Body of pancreas (tissue), 4 donors: ENCODE measurements at regions not wholly inside any gene's neighbourhood (a gene's known extent, or its start where the extent isn't known, plus 50 kb on each side); places are given as distances from the start of the nearest gene placed in this dataset.
A peak's percentile ranks its signal among the peaks of the same experiment; 100 is the strongest.

ENCODE experiments used
- ATAC-seq: fragments of 150-250 bp; one replicate; pipeline ENCODE4 v1.9.1; 2016
- DNase-seq, 4 donors: peaks; one replicate each; pipeline ENCODE4 v3.0.0-alpha.2; 2019
- H3K27ac ChIP-seq, 4 donors: fragments of 200-600 bp; sonication (generic); 1 replicate in 3 of 4; 2 replicates in 1 of 4; pipeline versions ENCODE4 v1.5.1 to v1.6.1; 2016 to 2019; ENCODE audit warnings: mild to moderate bottlenecking in 1 of 4, mixed read lengths in 1 of 4, moderate library complexity in 1 of 4
- H3K27me3 ChIP-seq, 2 donors: fragments of 200-600 bp; sonication (generic); one replicate each; pipeline ENCODE4 v1.6.0; 2016; ENCODE audit warnings: mild to moderate bottlenecking in 1 of 2
- H3K36me3 ChIP-seq, 2 donors: fragments of 200-600 bp; sonication (generic); replicated peaks in 1 of 2; 2 replicates each; pipeline ENCODE4 v1.5.1; 2016; ENCODE audit warnings: low read depth in 2 of 2; ENCODE audit not compliant: insufficient read depth in 1 of 2
- H3K4me1 ChIP-seq: fragments of 200-600 bp; sonication (generic); one replicate; pipeline ENCODE4 v1.6.0; 2016
- H3K4me3 ChIP-seq, 2 donors: fragments of 200-600 bp; sonication (generic); 1 replicate in 1 of 2; 2 replicates in 1 of 2; pipeline ENCODE4 v1.5.1; 2016 to 2019
- H3K9me3 ChIP-seq, 3 donors: fragments of 200-600 bp; sonication (generic); 1 replicate in 2 of 3; 2 replicates in 1 of 3; pipeline ENCODE4 v1.5.1; 2016
- CTCF ChIP-seq, 7 experiments: fragments of 450-650 bp in 4 of 7; fragments of 200-600 bp in 3 of 7; sonication (generic) in 3 of 7; IDR thresholded peaks; one replicate each; pipeline ENCODE4 v1.5.1; 2016 to 2019; ENCODE audit warnings: antibody characterized with exemption in 7 of 7
- POLR2A ChIP-seq, 3 donors: fragments of 450-650 bp; IDR thresholded peaks; one replicate each; pipeline ENCODE4 v1.6.1; 2016; ENCODE audit warnings: antibody characterized with exemption in 3 of 3, mild to moderate bottlenecking in 2 of 3
- WGBS, 2 donors: methylation state at CpG; one replicate each; pipeline ENCODE4 v1.1.5; 2017; 5-methylcytosine and 5-hydroxymethylcytosine counted together
- intact Hi-C: fragments of 100-400 bp; cut with DNase I; formaldehyde crosslinking; loops from one replicate; pipeline ENCODE4 v1.15.1; 2023

DNA sequence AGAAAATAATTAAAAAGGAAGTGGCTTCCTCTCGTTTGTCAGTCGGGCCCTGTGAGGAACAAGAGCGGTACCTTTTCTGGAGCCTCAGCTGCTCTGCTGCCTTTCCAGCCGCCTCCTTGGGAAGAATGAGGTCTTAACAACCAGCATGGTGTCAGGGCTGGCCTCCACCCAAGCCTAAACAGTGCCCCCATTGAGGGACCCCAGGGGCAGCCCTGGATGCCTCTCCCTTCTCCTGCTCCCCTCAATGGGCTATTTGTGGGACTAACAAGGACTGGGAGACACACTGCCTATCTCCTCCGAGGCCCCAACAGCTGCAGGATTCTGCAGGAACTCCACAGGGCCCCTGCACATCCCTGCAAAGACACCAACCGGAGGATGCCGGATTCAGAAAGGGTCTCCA is 155.4 kb upstream of the MAP3K1 start:
- Histone ChIP-seq H3K9me3 (no peaks in the 10 kb centered on the region), H3K27me3 (no peaks in the 10 kb centered on the region), H3K27ac (no peak overlapping the region), H3K36me3 (no peaks in the 10 kb centered on the region), H3K4me1 (peaks cover 10% of the 10 kb centered on the region), H3K4me3 (no peak overlapping the region)
- TF ChIP-seq POLR2A (IDR thresholded peaks at IDR 0.05) (no peak), CTCF (IDR thresholded peaks at IDR 0.05) (no peak)
- ATAC-seq (no peak), DNase-seq (no peak)
- intact Hi-C loops = no loop called here
- WGBS, 2 donors = 92 to 97% methylated on average over 7 of the region's 7 CpGs

- DNase-seq (no peak), ATAC-seq (peak; percentile 78)
- intact Hi-C loops = no loop called here
- Histone ChIP-seq H3K4me3 (no peak overlapping the region), H3K4me1 (peaks cover 10% of the 10 kb centered on the region), H3K9me3 (no peaks in the 10 kb centered on the region), H3K27me3 (no peaks in the 10 kb centered on the region), H3K27ac (peak overlapping the region in 3 of 4 donors; percentile 20 to 68 (median 55)), H3K36me3 (no peaks in the 10 kb centered on the region)
- no peak for TF ChIP-seq POLR2A (IDR thresholded peaks at IDR 0.05)
- TF ChIP-seq CTCF (IDR thresholded peaks at IDR 0.05) = no peak
- WGBS, 2 donors = 68 to 75% methylated on average over 1 of the region's 1 CpG
Measured at GRCh38 chr5:56658972-56659371, 156.4 kb upstream of the MAP3K1 start.

DNA sequence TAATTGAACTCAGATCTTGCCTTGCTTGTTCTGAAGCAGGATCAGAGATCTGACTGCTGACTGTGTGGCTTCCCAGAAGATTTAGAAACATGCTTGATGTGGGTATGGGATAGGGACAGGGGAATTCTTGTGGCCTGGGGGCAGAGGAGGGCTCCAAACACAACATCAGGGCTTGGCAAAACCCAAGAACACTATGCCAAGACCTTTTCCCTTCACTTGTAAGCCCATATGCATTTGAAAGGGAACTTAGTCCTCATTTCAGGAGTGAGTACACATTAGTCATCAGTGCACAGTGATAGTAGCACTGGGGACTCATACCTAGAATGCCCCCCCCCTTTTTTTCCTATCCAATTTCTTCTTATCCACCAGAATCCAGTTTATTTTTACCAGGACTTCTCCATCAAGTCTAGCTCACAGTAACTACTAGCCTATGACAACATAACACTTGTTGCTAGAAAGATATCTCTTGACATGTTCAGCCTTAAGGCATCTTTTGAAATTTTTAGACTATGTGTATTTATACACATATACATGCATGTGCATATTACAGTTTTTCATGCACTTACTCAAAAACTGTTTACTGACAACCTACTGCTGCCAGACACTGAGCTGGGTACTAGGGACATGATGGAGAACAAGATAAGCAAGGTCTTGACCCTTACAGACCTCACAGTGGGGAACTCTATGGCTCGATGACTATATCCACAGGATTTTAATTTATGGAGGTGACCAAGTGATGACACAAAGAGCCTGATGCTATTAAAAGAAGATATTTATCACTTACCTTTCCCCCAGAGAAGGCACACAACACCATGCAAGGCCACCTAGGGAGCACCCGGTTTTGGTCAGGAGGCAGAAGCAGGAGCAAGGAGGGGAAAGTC is 158.3 kb upstream of the MAP3K1 start:
- Histone ChIP-seq H3K36me3 (no peaks in the 10 kb centered on the region), H3K9me3 (no peaks in the 10 kb centered on the region), H3K27me3 (no peaks in the 10 kb centered on the region), H3K4me1 (peaks cover 6% of the 10 kb centered on the region), H3K4me3 (no peak overlapping the region), H3K27ac (no peak overlapping the region)
- ATAC-seq = no peak
- no peak for DNase-seq
- intact Hi-C loops = no loop called here
- WGBS, 2 donors = 95 to 97% methylated on average over 2 of the region's 2 CpGs
- TF ChIP-seq CTCF (IDR thresholded peaks at IDR 0.05) = no peak
- TF ChIP-seq POLR2A (IDR thresholded peaks at IDR 0.05) = no peak

GRCh38 chr5:56651893-56652292 is 163.5 kb upstream of the MAP3K1 start:
- H3K36me3 ChIP-seq = no peaks in the 10 kb centered on the region
- no peaks in the 10 kb centered on the region for H3K27me3 ChIP-seq
- intact Hi-C loops = no loop called here
- peaks cover 10% of the 10 kb centered on the region for H3K4me1 ChIP-seq
- H3K9me3 ChIP-seq = no peaks in the 10 kb centered on the region
- H3K4me3 ChIP-seq = no peak overlapping the region
- ATAC-seq (no peak), DNase-seq (no peak)
- H3K27ac ChIP-seq = no peak overlapping the region
- TF ChIP-seq POLR2A (IDR thresholded peaks at IDR 0.05) (no peak), CTCF (IDR thresholded peaks at IDR 0.05) (no peak)

- H3K4me3 ChIP-seq = no peak overlapping the region
- H3K36me3 ChIP-seq = no peaks in the 10 kb centered on the region
- intact Hi-C loops = no loop called here
- no peak for DNase-seq
- peaks cover 10% of the 10 kb centered on the region for H3K4me1 ChIP-seq
- H3K27me3 ChIP-seq = no peaks in the 10 kb centered on the region
- no peak overlapping the region for H3K27ac ChIP-seq
- WGBS, 2 donors = 77 to 78% methylated on average over 4 of the region's 4 CpGs
- no peaks in the 10 kb centered on the region for H3K9me3 ChIP-seq
- no peak for TF ChIP-seq CTCF (IDR thresholded peaks at IDR 0.05)
- TF ChIP-seq POLR2A (IDR thresholded peaks at IDR 0.05) = no peak
- no peak for ATAC-seq
Measured at GRCh38 chr5:56650386-56650785, 165.0 kb upstream of the MAP3K1 start.
